IMR-90 (cell line): ENCODE measurements at regions not wholly inside any gene's neighbourhood (a gene's known extent, or its start where the extent isn't known, plus 50 kb on each side); places are given as distances from the start of the nearest gene placed in this dataset.

Experiments
- ATAC-seq: fragments of 200-7000 bp; cut with Tn5 transposase; 2 replicates; pipeline ENCODE4 v1.9.1; 2020; ENCODE audit warnings: low read depth, mild to moderate bottlenecking, moderate library complexity
- BruUV-seq: library from RNA; stranded (reverse); fragments of 400-500 nt; replicated peaks from 2 replicates; lab custom pipeline; 2021; lab: Mats Ljungman, UMichigan
- CTCF ChIA-PET: fragments of 300-600 bp; formaldehyde crosslinking; extraction: SDS; loops from one replicate; lab custom pipeline; 2021; ENCODE audit warnings: antibody characterized with exemption; lab: Yijun Ruan, JAX
- POLR2A ChIA-PET: fragments of 300-600 bp; sonication (Branson Sonifier 250); formaldehyde crosslinking; loops from one replicate; lab custom pipeline; 2022; ENCODE audit warnings: antibody characterized with exemption; ENCODE audit not compliant: unreplicated experiment; lab: Charles Lee
- DNase-seq: peaks from one replicate; pipeline ENCODE4 v3.0.0; 2013
- H2AFZ ChIP-seq: replicated peaks from 2 replicates; pipeline ENCODE3; 2013; ENCODE audit warnings: low read length, mild to moderate bottlenecking; ENCODE audit not compliant: poor library complexity
- H2AK5ac ChIP-seq: 2 replicates; pipeline ENCODE4 v1.6.1; 2013; ENCODE audit warnings: low read depth, low read length, inconsistent platforms
- H2AK9ac ChIP-seq: replicated peaks from 2 replicates; pipeline ENCODE3; 2013; ENCODE audit warnings: mild to moderate bottlenecking, low read depth, low read length, moderate library complexity; ENCODE audit not compliant: poor library complexity
- H2BK120ac ChIP-seq: 2 replicates; pipeline ENCODE4 v1.6.1; 2013; ENCODE audit warnings: low read depth, low read length, inconsistent platforms
- H2BK15ac ChIP-seq: 3 replicates; pipeline ENCODE4 v1.6.1; 2013; ENCODE audit warnings: low read depth, low read length, inconsistent platforms
- H2BK20ac ChIP-seq: 2 replicates; pipeline ENCODE4 v1.6.1; 2013; ENCODE audit warnings: low read depth, mild to moderate bottlenecking, inconsistent platforms, low read length, moderate library complexity
- H2BK5ac ChIP-seq: 2 replicates; pipeline ENCODE4 v1.6.1; 2013; ENCODE audit warnings: mild to moderate bottlenecking, low read depth, low read length, inconsistent platforms; ENCODE audit not compliant: poor library complexity, severe bottlenecking
- H3K14ac ChIP-seq: replicated peaks from 2 replicates; pipeline ENCODE4 v1.6.1; 2013; ENCODE audit warnings: low read depth, low read length, inconsistent platforms
- H3K18ac ChIP-seq: 2 replicates; pipeline ENCODE4 v1.6.1; 2013; ENCODE audit warnings: low read depth, low read length, control low read depth
- H3K23ac ChIP-seq: 2 replicates; pipeline ENCODE4 v1.6.1; 2013; ENCODE audit warnings: low read depth, low read length, inconsistent platforms
- H3K27ac ChIP-seq: 2 replicates; pipeline ENCODE4 v1.5.1; 2013; ENCODE audit warnings: mild to moderate bottlenecking, control low read depth, low read length; ENCODE audit not compliant: insufficient read depth
- H3K27me3 ChIP-seq: 2 replicates; pipeline ENCODE4 v1.6.1; 2013; ENCODE audit warnings: low read length; ENCODE audit not compliant: control insufficient read depth, insufficient read depth
- H3K36me3 ChIP-seq: 2 replicates; pipeline ENCODE4 v1.6.1; 2013; ENCODE audit warnings: low read length, mixed read lengths; ENCODE audit not compliant: control insufficient read depth, insufficient read depth
- H3K4ac ChIP-seq: 2 replicates; pipeline ENCODE4 v1.6.1; 2013; ENCODE audit warnings: low read depth, low read length, inconsistent platforms
- H3K4me1 ChIP-seq: 2 replicates; pipeline ENCODE4 v1.6.1; 2013; ENCODE audit warnings: low read length, mixed read lengths; ENCODE audit not compliant: control insufficient read depth, insufficient read depth
- H3K4me2 ChIP-seq: 2 replicates; pipeline ENCODE4 v1.6.1; 2013; ENCODE audit warnings: low read depth, mild to moderate bottlenecking, control low read depth, low read length, moderate library complexity
- H3K4me3 ChIP-seq: 2 replicates; pipeline ENCODE4 v1.5.1; 2013; ENCODE audit warnings: low read depth, mild to moderate bottlenecking, control low read depth, low read length, moderate library complexity; ENCODE audit not compliant: insufficient read depth
- H3K56ac ChIP-seq: 2 replicates; pipeline ENCODE4 v1.6.1; 2013; ENCODE audit warnings: low read length, inconsistent platforms; ENCODE audit not compliant: insufficient read depth; ENCODE audit errors: extremely low read depth
- H3K79me1 ChIP-seq, 2 experiments: 2 replicates each; pipeline ENCODE4 v1.6.1; 2013; ENCODE audit warnings: low read length in 2 of 2, inconsistent platforms in 1 of 2, low read depth in 1 of 2
- H3K9ac ChIP-seq: 2 replicates; pipeline ENCODE4 v1.6.1; 2013; ENCODE audit warnings: low read depth, low read length, control low read depth
- H3K9me1 ChIP-seq: 2 replicates; pipeline ENCODE4 v1.6.1; 2013; ENCODE audit warnings: low read length, inconsistent platforms; ENCODE audit not compliant: insufficient read depth
- H3K9me3 ChIP-seq: 2 replicates; pipeline ENCODE4 v1.6.1; 2013; ENCODE audit warnings: low read length; ENCODE audit not compliant: control insufficient read depth, insufficient read depth
- H4K20me1 ChIP-seq: 2 replicates; pipeline ENCODE4 v1.6.1; 2013; ENCODE audit warnings: low read length, inconsistent platforms; ENCODE audit not compliant: insufficient read depth
- H4K5ac ChIP-seq: 2 replicates; pipeline ENCODE4 v1.6.1; 2013; ENCODE audit warnings: mild to moderate bottlenecking, low read depth, low read length, control low read depth
- H4K8ac ChIP-seq, 2 experiments: 2 replicates each; pipeline ENCODE4 v1.6.1; 2013; ENCODE audit warnings: low read depth in 2 of 2, low read length in 2 of 2, control low read depth in 1 of 2, inconsistent platforms in 1 of 2
- H4K91ac ChIP-seq: 2 replicates; pipeline ENCODE4 v1.6.1; 2013; ENCODE audit warnings: low read depth, low read length, inconsistent platforms; ENCODE audit not compliant: insufficient read depth
- CEBPB ChIP-seq: IDR thresholded peaks from 2 replicates; pipeline ENCODE4 v1.6.1; 2012; ENCODE audit warnings: low read depth, low read length, improper control_type of control experiment
- CHD1 ChIP-seq: IDR thresholded peaks from 2 replicates; pipeline ENCODE4 v1.6.1; 2012; ENCODE audit warnings: low read depth, low read length, improper control_type of control experiment
- CTCF ChIP-seq: conservative IDR thresholded peaks from 2 replicates; pipeline ENCODE4 v1.5.1; 2012; ENCODE audit warnings: mild to moderate bottlenecking, low read depth, low read length, improper control_type of control experiment
- FOS ChIP-seq: fragments of 150-350 bp; IDR thresholded peaks from 2 replicates; pipeline ENCODE4 v1.6.1; 2016; ENCODE audit warnings: low read depth, low read length
- MAFK ChIP-seq: IDR thresholded peaks from 2 replicates; pipeline ENCODE4 v1.6.1; 2012; ENCODE audit warnings: low read depth, low read length, improper control_type of control experiment
- MAZ ChIP-seq: IDR thresholded peaks from 2 replicates; pipeline ENCODE4 v1.6.1; 2012; ENCODE audit warnings: low read depth, mild to moderate bottlenecking, low read length, improper control_type of control experiment, moderate library complexity, borderline replicate concordance
- MXI1 ChIP-seq: IDR thresholded peaks from 2 replicates; pipeline ENCODE4 v1.6.1; 2012; ENCODE audit warnings: low read depth, mild to moderate bottlenecking, low read length, moderate library complexity, borderline replicate concordance
- NFE2L2 ChIP-seq: fragments of 150-350 bp; IDR thresholded peaks from 2 replicates; pipeline ENCODE4 v1.6.1; 2016; ENCODE audit warnings: low read depth, mild to moderate bottlenecking, low read length
- POLR2A ChIP-seq: IDR thresholded peaks from 2 replicates; pipeline ENCODE4 v1.6.1; 2012; ENCODE audit warnings: mild to moderate bottlenecking, low read depth, low read length
- RCOR1 ChIP-seq: IDR thresholded peaks from 2 replicates; pipeline ENCODE4 v1.6.1; 2012; ENCODE audit warnings: mild to moderate bottlenecking, low read length, improper control_type of control experiment; ENCODE audit not compliant: insufficient replicate concordance
- RFX5 ChIP-seq: IDR thresholded peaks from 2 replicates; pipeline ENCODE4 v1.8.0; 2012; ENCODE audit warnings: low read depth, mild to moderate bottlenecking, low read length, moderate library complexity
- SMC3 ChIP-seq: fragments of 150-350 bp; IDR thresholded peaks from 2 replicates; pipeline ENCODE4 v1.6.1; 2016; ENCODE audit warnings: low read depth, mild to moderate bottlenecking, antibody characterized with exemption, low read length, moderate library complexity
- USF2 ChIP-seq: fragments of 150-350 bp; IDR thresholded peaks from 2 replicates; pipeline ENCODE4 v1.6.1; 2017; ENCODE audit warnings: mild to moderate bottlenecking, antibody characterized with exemption, low read length, low read depth
- WGBS, 2 experiments: methylation state at CpG; one replicate each; pipeline versions ENCODE4 v1.1.5 to v1.1.7; 2013; ENCODE audit warnings: missing lambda C conversion rate in 2 of 2; ENCODE audit not compliant: insufficient read length in 1 of 2; ENCODE audit errors: extremely low coverage in 2 of 2; 5-methylcytosine and 5-hydroxymethylcytosine counted together
- dilution Hi-C: fragments of 300-500 bp; cut with HindIII; formaldehyde crosslinking; loops from one replicate; pipeline ENCODE4 v1.14.3; 2018; ENCODE audit warnings: low sequenced_read_pairs; ENCODE audit not compliant: unreplicated experiment
- in situ Hi-C: fragments of 300-500 bp; cut with MboI; formaldehyde crosslinking; loops from 3 replicates; pipeline ENCODE4 v1.14.3; 2019; ENCODE audit warnings: low sequenced_read_pairs, inconsistent platforms, mixed read lengths
- intact Hi-C: fragments of 100-400 bp; cut with micrococcal nuclease; formaldehyde crosslinking; loops from 2 replicates; pipeline ENCODE4 v1.10.0; 2022
- TF ChIP-seq, protein P1 (sequence below): fragments of 150-350 bp; IDR thresholded peaks from 2 replicates; pipeline ENCODE4 v1.6.1; 2016; ENCODE audit warnings: low read depth, mild to moderate bottlenecking, low read length, moderate library complexity, borderline replicate concordance

DNA sequence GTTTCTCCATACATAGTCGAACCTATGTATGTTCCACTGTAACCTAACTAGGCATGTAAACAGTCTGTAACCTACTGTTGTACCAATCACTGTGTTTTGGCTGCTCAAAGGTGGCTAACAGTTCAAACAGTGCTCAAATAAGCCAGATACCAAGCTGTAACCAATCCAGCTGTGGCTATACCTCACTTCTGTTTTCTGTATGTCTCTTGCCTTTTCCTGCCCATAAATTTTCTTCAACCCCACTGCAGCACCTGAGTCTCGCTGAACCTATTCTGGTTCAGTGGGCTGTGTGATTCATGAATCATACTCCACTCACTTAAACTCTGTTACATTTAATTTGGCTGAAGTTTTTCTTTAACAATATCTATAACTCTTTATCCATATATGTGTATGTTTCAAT is 340.7 kb downstream of the LPIN1 start:
- no TSS peak for BruUV-seq
- dilution Hi-C loops = no loop called here
- Histone ChIP-seq H2BK20ac (no peak overlapping the region), H2BK15ac (no peak overlapping the region), H3K4me2 (no peak overlapping the region), H4K20me1 (no peaks in the 10 kb centered on the region), H3K27ac (no peak overlapping the region), H3K9ac (no peak overlapping the region), H3K4me1 (no peaks in the 10 kb centered on the region), H4K91ac (no peak overlapping the region), H2BK120ac (no peak overlapping the region), H4K8ac (no peak overlapping the region), H3K18ac (no peak overlapping the region), H2BK5ac (no peak overlapping the region), H3K79me1 (no peaks in the 10 kb centered on the region), H3K56ac (no peak overlapping the region), H4K5ac (no peak overlapping the region), H2AK9ac (no peak overlapping the region), H2AFZ (no peak overlapping the region), H3K4ac (no peak overlapping the region), H3K9me1 (0 out of 2 replicates have a peak, but pooled peaks cover 3% of the 10 kb centered on the region), H3K23ac (no peak overlapping the region), H3K36me3 (no peaks in the 10 kb centered on the region), H3K27me3 (no peaks in the 10 kb centered on the region), H3K14ac (no peak overlapping the region), H2AK5ac (no peak overlapping the region), H3K4me3 (no peak overlapping the region), H3K9me3 (0 out of 2 replicates have a peak, but pooled peaks cover 2% of the 10 kb centered on the region)
- ChIA-PET POLR2A (no interaction called here), CTCF (interaction anchor here (1.1 kb wide), 1 partner anchor 23 kb away, joined by 3 read pairs; no protein-coding TSS in a partner anchor)
- ATAC-seq (no peak), DNase-seq (no peak)
- intact Hi-C loops = no loop called here
- WGBS, 2 experiments = no CpG with 5 or more reads among the region's 2 CpGs
- in situ Hi-C loops = no loop called here
- TF ChIP-seq USF2 = no peak
- no peak for TF ChIP-seq CTCF
- TF ChIP-seq MAZ = no peak
- TF ChIP-seq FOS = no peak
- no peak for TF ChIP-seq CEBPB
- TF ChIP-seq, protein P1, sequence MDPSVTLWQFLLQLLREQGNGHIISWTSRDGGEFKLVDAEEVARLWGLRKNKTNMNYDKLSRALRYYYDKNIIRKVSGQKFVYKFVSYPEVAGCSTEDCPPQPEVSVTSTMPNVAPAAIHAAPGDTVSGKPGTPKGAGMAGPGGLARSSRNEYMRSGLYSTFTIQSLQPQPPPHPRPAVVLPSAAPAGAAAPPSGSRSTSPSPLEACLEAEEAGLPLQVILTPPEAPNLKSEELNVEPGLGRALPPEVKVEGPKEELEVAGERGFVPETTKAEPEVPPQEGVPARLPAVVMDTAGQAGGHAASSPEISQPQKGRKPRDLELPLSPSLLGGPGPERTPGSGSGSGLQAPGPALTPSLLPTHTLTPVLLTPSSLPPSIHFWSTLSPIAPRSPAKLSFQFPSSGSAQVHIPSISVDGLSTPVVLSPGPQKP = no peak
- no peak for TF ChIP-seq RCOR1
- TF ChIP-seq CHD1 = no peak
- no peak for TF ChIP-seq RFX5
- TF ChIP-seq NFE2L2 = no peak
- no peak for TF ChIP-seq POLR2A
- no peak for TF ChIP-seq MXI1
- TF ChIP-seq MAFK = no peak
- TF ChIP-seq SMC3 = no peak
